Activated CD8-positive, alpha-beta T cell treated with anti-CD3 and anti-CD28 coated beads, Interleukin-2, amount 10 ng/mL, durations not matched to agents 7 days and 5 days (primary cell): ENCODE measurements at regions not wholly inside any gene's neighbourhood (a gene's known extent, or its start where the extent isn't known, plus 50 kb on each side); places are given as distances from the start of the nearest gene placed in this dataset.
"Not testable (repeated sequence)": the region's sequence is repeated elsewhere in the genome, so short reads cannot be mapped to it uniquely, and the experiment has no call there.

Source experiments
- ATAC-seq: fragments of 150-1000 bp; cut with Tn5 transposase; one replicate; pipeline ENCODE4 v1.10.0; 2021; ENCODE audit warnings: moderate library complexity
- CTCF ChIA-PET: fragments of 350-600 bp; sonication (Branson Sonifier 250); formaldehyde crosslinking; loops from one replicate; lab custom pipeline; 2021; ENCODE audit warnings: antibody characterized with exemption; lab: Charles Lee
- POLR2A ChIA-PET: fragments of 350-600 bp; sonication (Branson Sonifier 250); formaldehyde crosslinking; loops from one replicate; lab custom pipeline; 2021; ENCODE audit warnings: antibody characterized with exemption; lab: Charles Lee
- DNase-seq: peaks from one replicate; pipeline ENCODE4 v3.0.0-alpha.2; 2020
- H3K27ac Mint-ChIP-seq: one replicate; pipeline ENCODE4 v1.8.0; 2021; ENCODE audit warnings: mild to moderate bottlenecking, mixed read lengths
- H3K27me3 Mint-ChIP-seq: one replicate; pipeline ENCODE4 v1.8.0; 2021; ENCODE audit warnings: low read depth, mixed read lengths
- H3K36me3 Mint-ChIP-seq: one replicate; pipeline ENCODE4 v1.8.0; 2021; ENCODE audit warnings: low read depth, mixed read lengths
- H3K4me1 Mint-ChIP-seq: one replicate; pipeline ENCODE4 v1.8.0; 2021; ENCODE audit warnings: low read depth, mixed read lengths
- H3K4me3 Mint-ChIP-seq: one replicate; pipeline ENCODE4 v1.8.0; 2021; ENCODE audit warnings: mild to moderate bottlenecking, mixed read lengths
- H3K9me3 Mint-ChIP-seq: one replicate; pipeline ENCODE4 v1.8.0; 2022; ENCODE audit warnings: mixed read lengths; ENCODE audit not compliant: insufficient read depth

- DNase-seq (no peak), ATAC-seq (no peak)
- Mint-ChIP-seq H3K4me1 (no peaks in the 10 kb centered on the region), H3K27ac (no peak overlapping the region), H3K4me3 (no peak overlapping the region), H3K9me3 (no peaks in the 10 kb centered on the region), H3K36me3 (no peaks in the 10 kb centered on the region), H3K27me3 (peaks cover 12% of the 10 kb centered on the region)
- CTCF ChIA-PET = no interaction called here
- POLR2A ChIA-PET = interaction anchor here (0.6 kb wide), 1 partner anchor 32 kb away, joined by 3 read pairs; no protein-coding TSS in a partner anchor
Observed at GRCh38 chr11:45000918-45001317, 50.2 kb upstream of the TP53I11 start.

- Mint-ChIP-seq H3K27ac (no peak overlapping the region), H3K4me3 (no peak overlapping the region), H3K27me3 (peaks cover 12% of the 10 kb centered on the region), H3K9me3 (no peaks in the 10 kb centered on the region), H3K4me1 (no peaks in the 10 kb centered on the region), H3K36me3 (no peaks in the 10 kb centered on the region)
- no peak for ATAC-seq
- ChIA-PET POLR2A (no interaction called here), CTCF (no interaction called here)
- no peak for DNase-seq
Observed at GRCh38 chr11:45001466-45002165, 50.9 kb upstream of the TP53I11 start.

- peaks cover 24% of the 10 kb centered on the region for H3K27me3 Mint-ChIP-seq
- H3K27ac Mint-ChIP-seq = no peak overlapping the region
- H3K4me1 Mint-ChIP-seq = no peaks in the 10 kb centered on the region
- no peak for ATAC-seq
- no peaks in the 10 kb centered on the region for H3K36me3 Mint-ChIP-seq
- DNase-seq = no peak
- CTCF ChIA-PET = no interaction called here
- H3K4me3 Mint-ChIP-seq = no peak overlapping the region
- POLR2A ChIA-PET = no interaction called here
- H3K9me3 Mint-ChIP-seq = no peaks in the 10 kb centered on the region
Observed at GRCh38 chr11:45005106-45005505, 54.4 kb upstream of the TP53I11 start.

DNA sequence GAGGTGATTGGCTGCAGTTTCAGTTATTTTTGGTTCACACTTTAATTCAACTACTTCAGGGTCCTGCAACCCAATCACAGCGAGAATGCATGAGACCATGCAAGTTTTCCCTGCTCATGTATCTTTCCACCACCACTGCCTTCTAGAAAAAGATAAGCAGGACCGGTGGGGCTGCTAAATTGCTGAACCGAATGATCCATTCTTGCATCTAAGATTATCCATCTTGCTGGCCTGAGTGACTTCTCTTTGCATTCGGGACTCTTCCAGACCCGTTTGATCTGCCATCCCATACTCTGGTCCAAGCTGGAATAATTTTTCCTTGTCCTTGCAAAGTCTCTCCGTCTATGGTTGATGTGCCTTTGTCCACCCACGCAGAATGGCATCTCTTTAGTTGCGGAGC, 56.3 kb upstream of the TP53I11 start:
- no peaks in the 10 kb centered on the region for H3K9me3 Mint-ChIP-seq
- H3K36me3 Mint-ChIP-seq = no peaks in the 10 kb centered on the region
- ChIA-PET CTCF (interaction anchor here (1.2 kb wide), 1 partner anchor 104 kb away, joined by 3 read pairs; no protein-coding TSS in a partner anchor), POLR2A (no interaction called here)
- DNase-seq (no peak), ATAC-seq (no peak)
- peaks cover under 1% of the 10 kb centered on the region for H3K4me1 Mint-ChIP-seq
- H3K4me3 Mint-ChIP-seq = no peak overlapping the region
- peaks cover 22% of the 10 kb centered on the region for H3K27me3 Mint-ChIP-seq
- no peak overlapping the region for H3K27ac Mint-ChIP-seq

DNA sequence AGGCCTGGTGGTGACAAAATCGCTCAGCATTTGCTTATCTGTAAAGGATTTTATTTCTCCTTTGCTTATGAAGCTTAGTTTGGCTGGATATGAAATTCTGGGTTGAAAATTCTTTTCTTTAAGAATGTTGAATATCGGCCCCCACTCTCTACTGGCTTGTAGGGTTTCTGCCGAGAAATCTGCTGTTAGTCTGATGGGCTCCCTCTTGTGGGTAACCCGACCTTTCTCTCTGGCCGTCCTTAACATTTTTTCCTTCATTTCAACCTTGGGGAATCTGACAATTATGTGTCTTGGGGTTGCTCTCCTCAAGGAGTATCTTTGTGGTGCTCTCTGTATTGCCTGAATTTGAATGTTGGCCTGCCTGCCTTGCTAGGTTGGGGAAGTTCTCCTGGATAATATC, 65.3 kb upstream of the TP53I11 start:
- peaks cover 15% of the 10 kb centered on the region for H3K27me3 Mint-ChIP-seq
- POLR2A ChIA-PET, H3K27ac Mint-ChIP-seq, ATAC-seq, DNase-seq, H3K4me3 Mint-ChIP-seq: not testable (repeated sequence)
- CTCF ChIA-PET = interaction anchor here (0.9 kb wide), 1 partner anchor 31 kb away, joined by 3 read pairs; no protein-coding TSS in a partner anchor
- peaks cover 16% of the 10 kb centered on the region for H3K9me3 Mint-ChIP-seq
- H3K36me3 Mint-ChIP-seq = peaks cover 17% of the 10 kb centered on the region
- H3K4me1 Mint-ChIP-seq = peaks cover 21% of the 10 kb centered on the region

DNA sequence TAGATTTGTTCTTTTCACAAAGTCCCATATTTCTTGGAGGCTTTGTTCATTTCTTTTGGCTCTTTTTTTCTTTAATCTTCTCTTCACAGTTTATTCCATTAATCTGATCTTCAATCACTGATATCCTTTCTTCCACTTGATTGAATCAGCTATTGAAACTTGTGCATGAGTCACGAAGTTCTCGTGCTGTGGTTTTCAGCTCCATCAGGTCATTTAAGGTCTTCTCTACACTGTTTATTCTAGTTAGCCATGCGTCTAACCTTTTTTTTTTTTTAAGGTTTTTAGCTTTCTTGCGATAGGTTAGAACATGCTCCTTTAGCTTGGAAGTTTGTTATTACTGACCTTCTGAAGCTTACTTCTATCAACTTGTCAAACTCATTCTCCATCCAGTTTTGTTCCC, 65.8 kb upstream of the TP53I11 start:
- Mint-ChIP-seq H3K4me1 (peaks cover 21% of the 10 kb centered on the region), H3K36me3 (peaks cover 17% of the 10 kb centered on the region), H3K27me3 (peaks cover 15% of the 10 kb centered on the region), H3K9me3 (peaks cover 16% of the 10 kb centered on the region)
- DNase-seq, POLR2A ChIA-PET, ATAC-seq, H3K4me3 Mint-ChIP-seq, H3K27ac Mint-ChIP-seq: not testable (repeated sequence)
- CTCF ChIA-PET = interaction anchor here (0.9 kb wide), 1 partner anchor 32 kb away, joined by 3 read pairs; no protein-coding TSS in a partner anchor

- Mint-ChIP-seq H3K9me3 (peaks cover 16% of the 10 kb centered on the region), H3K27ac (no peak overlapping the region), H3K4me3 (no peak overlapping the region), H3K27me3 (peaks cover 15% of the 10 kb centered on the region), H3K36me3 (peaks cover 17% of the 10 kb centered on the region), H3K4me1 (peaks cover 17% of the 10 kb centered on the region)
- CTCF ChIA-PET = no interaction called here
- DNase-seq (no peak), ATAC-seq (no peak)
- POLR2A ChIA-PET = no interaction called here
Observed at GRCh38 chr11:45017329-45017728, 66.6 kb upstream of the TP53I11 start.

- Mint-ChIP-seq H3K4me3 (no peak overlapping the region), H3K36me3 (no peaks in the 10 kb centered on the region), H3K4me1 (peaks cover 10% of the 10 kb centered on the region), H3K27ac (no peak overlapping the region), H3K9me3 (peaks cover 5% of the 10 kb centered on the region), H3K27me3 (peaks cover 9% of the 10 kb centered on the region)
- CTCF ChIA-PET = no interaction called here
- no peak for ATAC-seq
- DNase-seq = no peak
- POLR2A ChIA-PET = no interaction called here
Observed at GRCh38 chr11:45021001-45021400, 70.3 kb upstream of the TP53I11 start.

DNA sequence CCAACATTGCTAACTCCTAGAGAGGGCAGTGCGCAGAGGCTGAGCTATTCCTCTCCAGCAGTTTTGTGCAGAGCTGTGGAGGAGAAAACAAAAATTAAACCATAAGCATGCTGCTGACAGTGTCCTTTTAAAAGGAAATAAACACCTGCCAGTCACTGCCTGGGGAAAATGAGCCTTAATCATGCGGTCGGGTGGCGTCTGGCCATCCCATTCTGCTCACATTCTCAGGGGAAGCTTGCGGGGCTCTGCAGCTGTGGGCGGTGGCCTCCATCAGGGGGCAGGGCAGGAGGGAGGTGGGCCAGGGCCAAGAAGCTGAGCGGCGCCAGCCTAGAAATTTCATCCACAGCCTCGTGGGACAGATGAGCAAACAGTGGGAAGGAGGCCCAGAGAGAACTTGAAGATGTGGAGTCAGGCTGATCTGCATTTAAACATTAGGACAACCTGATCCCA, 71.0 kb upstream of the TP53I11 start:
- POLR2A ChIA-PET = no interaction called here
- H3K9me3 Mint-ChIP-seq = no peaks in the 10 kb centered on the region
- CTCF ChIA-PET = no interaction called here
- H3K27me3 Mint-ChIP-seq = peaks cover 9% of the 10 kb centered on the region
- peaks cover 14% of the 10 kb centered on the region for H3K4me1 Mint-ChIP-seq
- DNase-seq (no peak), ATAC-seq (no peak)
- H3K4me3 Mint-ChIP-seq = no peak overlapping the region
- no peak overlapping the region for H3K27ac Mint-ChIP-seq
- no peaks in the 10 kb centered on the region for H3K36me3 Mint-ChIP-seq

DNA sequence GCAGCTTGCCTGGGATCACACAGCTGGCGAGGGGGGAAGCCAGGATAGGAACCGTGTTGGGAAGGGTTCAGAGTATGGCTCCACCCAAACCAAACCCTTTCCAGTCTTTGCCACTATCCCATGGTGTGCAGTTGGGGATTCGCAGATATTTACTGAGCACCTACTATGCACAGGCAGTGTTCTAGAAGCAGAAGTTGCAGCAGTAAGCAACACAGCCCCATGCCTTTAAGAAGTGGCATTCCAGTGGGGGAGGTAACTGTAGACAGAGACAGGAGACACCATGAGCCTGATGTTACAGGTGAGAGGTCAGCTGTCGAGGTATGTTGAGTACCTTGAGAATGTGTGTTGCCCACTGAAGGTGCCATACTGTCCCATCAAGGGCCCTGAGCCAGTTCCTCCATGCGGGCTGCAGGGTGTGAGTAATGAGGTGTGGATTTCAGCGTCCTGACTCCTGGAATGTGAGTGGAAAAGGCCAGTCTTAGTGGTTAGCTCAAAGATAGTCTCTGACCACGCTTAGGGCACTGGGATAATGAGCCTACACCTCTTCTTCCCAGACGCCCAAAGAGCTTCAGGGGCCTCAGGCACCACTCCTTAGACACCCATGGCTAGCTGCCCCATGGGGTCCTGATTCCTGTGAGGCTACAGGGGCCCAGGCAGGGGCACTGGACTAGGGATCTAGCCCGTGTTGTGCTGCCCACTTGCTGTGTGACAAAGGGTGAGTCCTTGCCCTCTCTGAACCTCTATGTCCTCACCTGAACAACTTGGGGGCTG, 71.8 kb upstream of the TP53I11 start:
- POLR2A ChIA-PET = no interaction called here
- no peaks in the 10 kb centered on the region for H3K36me3 Mint-ChIP-seq
- no peak overlapping the region for H3K27ac Mint-ChIP-seq
- no peak for ATAC-seq
- peaks cover 9% of the 10 kb centered on the region for H3K27me3 Mint-ChIP-seq
- H3K4me3 Mint-ChIP-seq = no peak overlapping the region
- peaks cover 14% of the 10 kb centered on the region for H3K4me1 Mint-ChIP-seq
- H3K9me3 Mint-ChIP-seq = no peaks in the 10 kb centered on the region
- DNase-seq = no peak
- CTCF ChIA-PET = no interaction called here

DNA sequence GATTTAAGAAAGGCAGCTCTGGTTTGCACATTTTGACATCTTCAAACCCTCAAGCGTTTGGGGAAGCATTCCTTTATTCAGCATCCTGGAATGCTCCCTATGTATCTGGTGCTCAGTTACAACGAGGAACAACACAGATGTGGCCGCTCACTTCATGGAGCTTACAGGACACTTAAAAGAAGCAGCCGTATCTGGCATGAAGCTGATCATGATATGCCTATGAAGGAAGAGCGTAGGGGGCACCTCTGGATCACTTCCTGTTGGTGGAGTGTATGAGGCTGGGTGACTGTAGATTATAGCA, 72.3 kb upstream of the TP53I11 start:
- DNase-seq = no peak
- POLR2A ChIA-PET = no interaction called here
- CTCF ChIA-PET = no interaction called here
- peaks cover 14% of the 10 kb centered on the region for H3K4me1 Mint-ChIP-seq
- peaks cover 9% of the 10 kb centered on the region for H3K27me3 Mint-ChIP-seq
- H3K36me3 Mint-ChIP-seq = no peaks in the 10 kb centered on the region
- no peak for ATAC-seq
- H3K4me3 Mint-ChIP-seq = no peak overlapping the region
- H3K27ac Mint-ChIP-seq = no peak overlapping the region
- H3K9me3 Mint-ChIP-seq = no peaks in the 10 kb centered on the region

DNA sequence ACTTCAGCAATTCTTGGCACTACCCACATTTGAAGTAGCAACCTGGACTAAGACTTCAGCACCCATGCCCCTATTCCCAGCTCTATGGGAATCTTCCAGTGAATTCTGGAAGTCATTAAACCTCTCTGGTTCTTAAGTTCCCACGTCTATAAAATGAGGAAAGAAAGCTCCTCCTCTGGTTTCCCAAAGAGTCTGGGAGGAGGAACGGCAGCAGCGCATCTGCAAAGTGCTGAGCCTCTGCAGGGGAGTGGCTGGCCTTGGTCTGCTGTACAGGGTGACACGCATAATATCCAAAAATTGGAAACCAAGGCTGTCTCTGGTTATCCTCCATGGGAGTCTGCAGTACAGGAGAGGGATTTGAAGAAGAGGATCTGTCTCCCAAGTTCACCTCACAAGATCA, 73.6 kb upstream of the TP53I11 start:
- Mint-ChIP-seq H3K9me3 (no peaks in the 10 kb centered on the region), H3K27ac (no peak overlapping the region), H3K4me3 (no peak overlapping the region), H3K27me3 (peaks cover 7% of the 10 kb centered on the region), H3K4me1 (peaks cover 14% of the 10 kb centered on the region), H3K36me3 (no peaks in the 10 kb centered on the region)
- no peak for ATAC-seq
- ChIA-PET POLR2A (no interaction called here), CTCF (interaction anchor here (2.1 kb wide), 1 partner anchor 80 kb away, joined by 8 read pairs; no protein-coding TSS in a partner anchor)
- no peak for DNase-seq
